H1 (cell line): ENCODE measurements at regions not wholly inside any gene's neighbourhood (a gene's known extent, or its start where the extent isn't known, plus 50 kb on each side); places are given as distances from the start of the nearest gene placed in this dataset.

Experiments used
- CTCF ChIA-PET: fragments of 300-600 bp; sonication (Branson Sonifier 250); formaldehyde crosslinking; loops from one replicate; lab custom pipeline; 2021; ENCODE audit not compliant: partially characterized antibody; lab: Charles Lee
- POLR2A ChIA-PET: fragments of 300-600 bp; sonication (Branson Sonifier 250); formaldehyde crosslinking; loops from one replicate; lab custom pipeline; 2021; ENCODE audit warnings: inconsistent platforms; ENCODE audit not compliant: partially characterized antibody; lab: Charles Lee
- DNase-seq, 2 experiments: peaks; one replicate each; pipeline versions ENCODE4 v3.0.0 to v3.0.0-alpha.2; 2010 to 2022; ENCODE audit warnings: low spot score in 2 of 2, low read depth in 1 of 2, mixed read lengths in 1 of 2
- FAIRE-seq: peaks from 2 replicates; lab custom pipeline; 2011; peaks lifted over from hg19 to GRCh38; lab: Jason Lieb, UNC
- H2AFZ ChIP-seq: 2 replicates; pipeline ENCODE4 v1.8.1; 2012; ENCODE audit warnings: low read length, inconsistent platforms
- H2AK5ac ChIP-seq: 2 replicates; pipeline ENCODE4 v1.6.1; 2013; ENCODE audit warnings: low read depth, low read length
- H2BK120ac ChIP-seq: replicated peaks from 2 replicates; pipeline ENCODE3; 2013; ENCODE audit warnings: low read depth, low read length, inconsistent platforms
- H2BK12ac ChIP-seq: 2 replicates; pipeline ENCODE4 v1.6.1; 2013; ENCODE audit warnings: low read depth, low read length
- H2BK15ac ChIP-seq: 2 replicates; pipeline ENCODE4 v1.6.1; 2013; ENCODE audit warnings: low read length
- H2BK20ac ChIP-seq: 2 replicates; pipeline ENCODE4 v1.6.1; 2013; ENCODE audit warnings: low read length
- H2BK5ac ChIP-seq: 2 replicates; pipeline ENCODE4 v1.6.1; 2013; ENCODE audit warnings: low read depth, low read length
- H3K14ac ChIP-seq: 2 replicates; pipeline ENCODE4 v1.6.1; 2013; ENCODE audit warnings: inconsistent platforms; ENCODE audit not compliant: insufficient read length
- H3K18ac ChIP-seq: 2 replicates; pipeline ENCODE4 v1.6.1; 2013; ENCODE audit warnings: low read length; ENCODE audit errors: extremely low read depth
- H3K23ac ChIP-seq: 2 replicates; pipeline ENCODE4 v1.6.1; 2013; ENCODE audit warnings: inconsistent platforms; ENCODE audit not compliant: insufficient read length
- H3K23me2 ChIP-seq: 2 replicates; pipeline ENCODE4 v1.6.1; 2013; ENCODE audit warnings: low read depth, low read length
- H3K27ac ChIP-seq: 2 replicates; pipeline ENCODE4 v1.6.1; 2011; ENCODE audit warnings: low read depth, low read length, inconsistent platforms
- H3K27me3 ChIP-seq, 4 experiments: replicated peaks in 1 of 4; 1 replicate in 1 of 4; 2 replicates in 3 of 4; pipeline versions ENCODE4 v1.6.1 to v1.8.1; 2011 to 2013; ENCODE audit warnings: low read length in 3 of 4, mild to moderate bottlenecking in 3 of 4, inconsistent platforms in 2 of 4, mixed read lengths in 2 of 4, moderate library complexity in 1 of 4; ENCODE audit not compliant: control insufficient read depth in 3 of 4, insufficient read depth in 3 of 4; ENCODE audit errors: extremely low read depth in 1 of 4
- H3K36me3 ChIP-seq, 4 experiments: 2 replicates each; pipeline versions ENCODE4 v1.6.1 to v1.8.1; 2011 to 2013; ENCODE audit warnings: mild to moderate bottlenecking in 4 of 4, low read length in 3 of 4, moderate library complexity in 2 of 4, control low read depth in 1 of 4, inconsistent platforms in 1 of 4; ENCODE audit not compliant: insufficient read depth in 4 of 4, control insufficient read depth in 2 of 4
- H3K4ac ChIP-seq: replicated peaks from 2 replicates; pipeline ENCODE3; 2013; ENCODE audit warnings: low read length, low read depth, mixed read lengths, inconsistent platforms; ENCODE audit not compliant: insufficient read length
- H3K4me1 ChIP-seq, 4 experiments: replicated peaks in 1 of 4; 1 replicate in 1 of 4; 2 replicates in 3 of 4; pipeline versions ENCODE4 v1.6.1 to v1.8.1; 2011 to 2013; ENCODE audit warnings: low read length in 3 of 4, inconsistent platforms in 2 of 4, mixed read lengths in 1 of 4; ENCODE audit not compliant: insufficient read depth in 4 of 4, control insufficient read depth in 3 of 4
- H3K4me2 ChIP-seq, 2 experiments: 2 replicates each; pipeline versions ENCODE4 v1.6.1 to v1.8.1; 2011 to 2013; ENCODE audit warnings: low read depth in 2 of 2, low read length in 2 of 2, control low read depth in 1 of 2, inconsistent platforms in 1 of 2, mild to moderate bottlenecking in 1 of 2; ENCODE audit not compliant: insufficient read depth in 1 of 2
- H3K4me3 ChIP-seq, 4 experiments: fragments of 200-600, 300-600 bp in 1 of 4; sonication (generic), shearing (Covaris generic), sonication (Bioruptor Twin) in 1 of 4; 2 replicates each; pipeline versions ENCODE4 v1.5.1 to v1.8.1; 2011 to 2016; ENCODE audit warnings: low read length in 4 of 4, low read depth in 3 of 4, control low read depth in 2 of 4, inconsistent platforms in 2 of 4, mild to moderate bottlenecking in 2 of 4, mixed read lengths in 1 of 4, moderate library complexity in 1 of 4; ENCODE audit not compliant: insufficient read depth in 2 of 4; ENCODE audit errors: extremely low read depth in 1 of 4
- H3K56ac ChIP-seq: replicated peaks from 2 replicates; pipeline ENCODE3; 2013; ENCODE audit warnings: low read depth, mild to moderate bottlenecking, mixed read lengths, low read length, inconsistent platforms; ENCODE audit not compliant: insufficient read length
- H3K79me1 ChIP-seq: 2 replicates; pipeline ENCODE4 v1.6.1; 2013; ENCODE audit warnings: low read depth, low read length, control low read depth
- H3K79me2 ChIP-seq, 2 experiments: 2 replicates each; pipeline versions ENCODE4 v1.6.1 to v1.8.1; 2012 to 2013; ENCODE audit warnings: low read length in 2 of 2, mild to moderate bottlenecking in 2 of 2, inconsistent platforms in 1 of 2; ENCODE audit not compliant: insufficient read depth in 2 of 2, control insufficient read depth in 1 of 2
- H3K9ac ChIP-seq, 4 experiments: replicated peaks in 1 of 4; 1 replicate in 1 of 4; 2 replicates in 3 of 4; pipeline versions ENCODE4 v1.6.1 to v1.8.1; 2011 to 2013; ENCODE audit warnings: low read depth in 3 of 4, low read length in 3 of 4, control low read depth in 2 of 4, mild to moderate bottlenecking in 2 of 4, moderate library complexity in 2 of 4, inconsistent platforms in 1 of 4; ENCODE audit errors: extremely low read depth in 1 of 4
- H3K9me3 ChIP-seq, 2 experiments: 2 replicates each; pipeline versions ENCODE4 v1.6.1 to v1.8.1; 2012 to 2013; ENCODE audit warnings: mild to moderate bottlenecking in 2 of 2, moderate library complexity in 2 of 2, control low read depth in 1 of 2, inconsistent platforms in 1 of 2, low read depth in 1 of 2, low read length in 1 of 2, mixed read lengths in 1 of 2; ENCODE audit not compliant: insufficient read depth in 2 of 2
- H4K20me1 ChIP-seq, 2 experiments: replicated peaks in 1 of 2; 2 replicates each; pipeline versions ENCODE3 to v1.8.1; 2011 to 2013; ENCODE audit warnings: inconsistent platforms in 2 of 2, low read length in 2 of 2, mild to moderate bottlenecking in 1 of 2; ENCODE audit not compliant: insufficient read depth in 2 of 2, control insufficient read depth in 1 of 2
- H4K5ac ChIP-seq: 2 replicates; pipeline ENCODE4 v1.6.1; 2013; ENCODE audit warnings: low read length, low read depth, mixed read lengths, inconsistent platforms; ENCODE audit not compliant: insufficient read length
- H4K8ac ChIP-seq: 2 replicates; pipeline ENCODE4 v1.8.0; 2013; ENCODE audit warnings: mild to moderate bottlenecking, moderate library complexity, low read length, inconsistent platforms; ENCODE audit not compliant: insufficient read depth; ENCODE audit errors: extremely low read depth
- H4K91ac ChIP-seq: replicated peaks from 2 replicates; pipeline ENCODE3; 2013; ENCODE audit warnings: low read length, mixed read lengths, inconsistent platforms; ENCODE audit not compliant: insufficient read length
- ATF2 ChIP-seq: IDR thresholded peaks from 2 replicates; pipeline ENCODE4 v1.6.1; 2012; ENCODE audit warnings: low read length, inconsistent platforms
- CTBP2 ChIP-seq: IDR thresholded peaks from 2 replicates; pipeline ENCODE4 v1.7.0; 2011; ENCODE audit warnings: borderline replicate concordance, mild to moderate bottlenecking, moderate library complexity, mixed read lengths, low read length; ENCODE audit not compliant: insufficient read depth, insufficient read length
- EGR1 ChIP-seq: IDR thresholded peaks from 2 replicates; pipeline ENCODE4 v1.6.1; 2011; ENCODE audit warnings: low read depth, low read length, borderline replicate concordance
- HDAC2 ChIP-seq, 2 experiments: fragments of 300-600 bp in 1 of 2; sonication (generic) in 1 of 2; IDR thresholded peaks; 2 replicates each; pipeline ENCODE4 v1.6.1; 2011 to 2012; ENCODE audit warnings: low read depth in 2 of 2, low read length in 2 of 2, mild to moderate bottlenecking in 2 of 2, moderate library complexity in 2 of 2, borderline replicate concordance in 1 of 2, inconsistent platforms in 1 of 2
- KDM5A ChIP-seq: fragments of 200-600 bp; IDR thresholded peaks from 2 replicates; pipeline ENCODE4 v1.7.1; 2012; ENCODE audit warnings: mild to moderate bottlenecking, low read length, inconsistent platforms, mixed read lengths
- MAX ChIP-seq: IDR thresholded peaks from 2 replicates; pipeline ENCODE4 v1.6.1; 2012; ENCODE audit warnings: inconsistent platforms
- NANOG ChIP-seq: IDR thresholded peaks from 2 replicates; pipeline ENCODE4 v1.6.1; 2011; ENCODE audit warnings: low read length, low read depth, mild to moderate bottlenecking, inconsistent platforms; ENCODE audit not compliant: insufficient read depth, poor library complexity, severe bottlenecking
- POU5F1 ChIP-seq: IDR thresholded peaks from 2 replicates; pipeline ENCODE4 v1.6.1; 2011; ENCODE audit warnings: low read depth, mild to moderate bottlenecking, low read length, moderate library complexity
- RXRA ChIP-seq: IDR thresholded peaks from 2 replicates; pipeline ENCODE4 v1.6.1; 2011; ENCODE audit warnings: low read depth, mild to moderate bottlenecking, low read length, moderate library complexity; ENCODE audit not compliant: insufficient read depth
- SIRT6 ChIP-seq: IDR thresholded peaks from one replicate; pipeline ENCODE4 v1.7.1; 2012; ENCODE audit warnings: low read length, inconsistent platforms
- SUZ12 ChIP-seq: fragments of 200-600 bp; sonication (generic); IDR thresholded peaks from 2 replicates; pipeline ENCODE4 v1.6.1; 2012; ENCODE audit warnings: mild to moderate bottlenecking, inconsistent platforms, low read length, moderate library complexity, mixed read lengths
- TEAD4 ChIP-seq: IDR thresholded peaks from 2 replicates; pipeline ENCODE4 v1.6.1; 2012; ENCODE audit warnings: low read depth, low read length, inconsistent platforms, mixed read lengths
- YY1 ChIP-seq: IDR thresholded peaks from 2 replicates; pipeline ENCODE4 v1.6.1; 2011; ENCODE audit warnings: low read depth, mild to moderate bottlenecking, low read length
- WGBS, 2 experiments: shearing (Covaris generic) in 1 of 2; methylation state at CpG; one replicate each; pipeline versions ENCODE4 v1.1.6 to v1.1.7; 2013 to 2015; ENCODE audit warnings: low lambda C conversion rate in 2 of 2, mixed read lengths in 2 of 2, inconsistent platforms in 1 of 2, low coverage in 1 of 2, missing lambda C conversion rate in 1 of 2; ENCODE audit not compliant: insufficient replicate concordance in 2 of 2, insufficient coverage in 1 of 2, insufficient read length in 1 of 2; ENCODE audit errors: extremely low coverage in 1 of 2, missing lambda C conversion rate in 1 of 2; 5-methylcytosine and 5-hydroxymethylcytosine counted together

- no peak overlapping the region for H2BK5ac ChIP-seq
- H2BK15ac ChIP-seq = peak overlapping the region; percentile 66
- no peak overlapping the region for H3K56ac ChIP-seq
- H3K4me1 ChIP-seq = peaks cover 5 to 23% (median 16%) of the 10 kb centered on the region in 4 experiments
- no peak overlapping the region for H4K5ac ChIP-seq
- no peaks in the 10 kb centered on the region for H3K36me3 ChIP-seq
- H4K91ac ChIP-seq = no peak overlapping the region
- H3K79me2 ChIP-seq = no peaks in the 10 kb centered on the region
- no peaks in the 10 kb centered on the region for H3K23me2 ChIP-seq
- no peak overlapping the region for H3K4me3 ChIP-seq
- no peak overlapping the region for H3K4ac ChIP-seq
- peak overlapping the region; percentile 56 for H3K18ac ChIP-seq
- peak overlapping the region; percentile 75; the same call in 1 of the 2 replicates for H2BK20ac ChIP-seq
- no peaks in the 10 kb centered on the region for H3K27me3 ChIP-seq
- POLR2A ChIA-PET = interaction anchor here (1.3 kb wide), 1 partner anchor 38 kb away, joined by 5 read pairs; no protein-coding TSS in a partner anchor
- no peak overlapping the region for H3K4me2 ChIP-seq
- FAIRE-seq (no peak), DNase-seq (no peak)
- no peak overlapping the region for H2BK120ac ChIP-seq
- no peaks in the 10 kb centered on the region for H3K9me3 ChIP-seq
- no peak overlapping the region for H3K14ac ChIP-seq
- CTCF ChIA-PET = no interaction called here
- no peaks in the 10 kb centered on the region for H4K20me1 ChIP-seq
- peak overlapping the region; percentile 96 for H2AK5ac ChIP-seq
- no peak overlapping the region for H4K8ac ChIP-seq
- no peak overlapping the region for H3K27ac ChIP-seq
- no peak overlapping the region for H2AFZ ChIP-seq
- no peak overlapping the region for H3K23ac ChIP-seq
- peaks cover 2% of the 10 kb centered on the region for H3K79me1 ChIP-seq
- 90% methylated on average over 7 of the region's 7 CpGs; no CpG with 5 or more reads in 1 of the 2 experiments for WGBS, 2 experiments
- no peak overlapping the region for H3K9ac ChIP-seq
- H2BK12ac ChIP-seq = peak overlapping the region; percentile 77
- TF ChIP-seq NANOG (no peak), KDM5A (no peak), TEAD4 (no peak), HDAC2 (IDR thresholded peaks at IDR 0.05; ENCODE audit: borderline replicate concordance in 1 of 2, low read depth in 2 of 2, low read length in 2 of 2) (no peak), MAX (no peak), EGR1 (no peak), YY1 (no peak), SUZ12 (no peak), SIRT6 (no peak), ATF2 (no peak), RXRA (no peak), POU5F1 (no peak), CTBP2 (no peak)
These were observed 423.2 kb upstream of the JARID2 start for GRCh38 chr6:14822679-14823078.
